ENCODE measurements at regions not wholly inside any gene's neighbourhood (a gene's known extent, or its start where the extent isn't known, plus 50 kb on each side); places are given as distances from the start of the nearest gene placed in this dataset.

DNA sequence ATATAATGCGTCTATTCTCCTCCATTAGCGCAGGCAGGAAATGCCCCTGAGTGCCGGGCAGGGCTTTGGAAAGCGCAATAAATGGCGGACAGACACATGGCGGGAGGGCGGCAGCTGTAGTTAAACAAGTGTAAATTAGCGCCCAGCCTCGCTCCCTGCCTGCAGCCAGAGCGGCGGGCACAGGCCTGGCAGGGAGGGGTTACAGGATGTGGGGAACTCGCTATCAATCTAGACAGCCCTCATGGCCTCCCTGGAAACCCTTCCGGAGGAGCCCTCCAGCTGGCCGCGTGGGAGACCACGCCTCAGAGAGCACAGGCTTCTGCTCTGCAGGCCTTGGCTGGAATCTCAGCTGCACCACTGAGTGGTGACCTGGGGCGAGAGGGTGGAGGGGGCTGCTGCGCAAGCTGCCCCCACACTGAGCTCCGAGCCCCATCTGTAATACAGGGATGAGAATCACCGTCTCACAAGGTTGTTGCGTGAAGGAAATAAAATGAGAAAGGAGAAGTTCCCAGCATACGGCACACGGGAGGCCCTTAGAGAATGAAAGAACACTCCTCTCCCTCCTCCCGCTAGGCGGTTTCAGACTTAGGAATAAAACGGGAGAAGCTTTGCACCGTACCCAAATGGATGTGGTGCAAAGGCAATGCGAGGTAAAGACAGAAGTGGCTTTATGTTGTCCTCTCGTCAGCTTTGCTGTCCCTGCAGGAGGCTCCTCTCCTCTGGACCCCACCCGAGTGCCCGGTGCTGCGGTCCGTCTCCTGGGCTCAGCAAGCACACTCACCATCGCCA lies 167.2 kb upstream of the POU3F1 start:
- DNase-seq (ENCODE audit: extremely low spot score) = no peak
- intact Hi-C loops (cut with DNase I) = no loop called here
- no peaks in the 10 kb centered on the region for H3K9me3 ChIP-seq
- peaks cover 0 to 5% (median 4%) of the 10 kb centered on the region in 4 donors for H3K4me1 ChIP-seq
- TF ChIP-seq POLR2AphosphoS5 (IDR thresholded peaks at IDR 0.05) (no peak), CTCF (IDR thresholded peaks at IDR 0.05) (no peak), EP300 (IDR thresholded peaks at IDR 0.05) (no peak), POLR2A (IDR thresholded peaks at IDR 0.05; ENCODE audit: low read depth) (no peak)
- no peak overlapping the region for H3K27ac ChIP-seq (replicated peaks in 1 of 4)
- WGBS = 75% methylated on average over 31 of the region's 34 CpGs
- H3K4me3 ChIP-seq = no peak overlapping the region
- no peaks in the 10 kb centered on the region for H3K36me3 ChIP-seq
- H3K27me3 ChIP-seq = peaks cover 0 to 44% (median 0%) of the 10 kb centered on the region in 4 donors

GRCh38 chr1:38210895-38211177 lies 164.2 kb upstream of the POU3F1 start:
- WGBS = 94% methylated on average over 1 of the region's 1 CpG
- intact Hi-C loops (cut with DNase I) = no loop called here

GRCh38 chr1:38210021-38210894 lies 163.7 kb upstream of the POU3F1 start:
- TF ChIP-seq CTCF (IDR thresholded peaks at IDR 0.05) = no peak
- TF ChIP-seq EP300 (IDR thresholded peaks at IDR 0.05) = no peak
- TF ChIP-seq POLR2A (IDR thresholded peaks at IDR 0.05; ENCODE audit: low read depth) = no peak
- TF ChIP-seq POLR2AphosphoS5 (IDR thresholded peaks at IDR 0.05) = no peak
- Histone ChIP-seq H3K27me3 (peaks cover 0 to 24% (median 0%) of the 10 kb centered on the region in 4 donors), H3K36me3 (no peaks in the 10 kb centered on the region), H3K4me1 (peaks cover 0 to 5% (median 2%) of the 10 kb centered on the region in 4 donors), H3K4me3 (no peak overlapping the region), H3K27ac (replicated peaks in 1 of 4) (no peak overlapping the region), H3K9me3 (no peaks in the 10 kb centered on the region)
- intact Hi-C loops (cut with DNase I) = no loop called here
- 46% methylated on average over 15 of the region's 15 CpGs for WGBS
- DNase-seq (ENCODE audit: extremely low spot score) = no peak

More at GRCh38 chr1:38210895-38211177, 164.2 kb upstream of the POU3F1 start:
- H3K27me3 ChIP-seq = peaks cover 0 to 26% (median 0%) of the 10 kb centered on the region in 4 donors
- no peak overlapping the region for H3K27ac ChIP-seq (replicated peaks in 1 of 4)
- H3K9me3 ChIP-seq = no peaks in the 10 kb centered on the region
- DNase-seq (ENCODE audit: extremely low spot score) = no peak
- H3K4me1 ChIP-seq = peaks cover 0 to 5% (median 2%) of the 10 kb centered on the region in 4 donors
- H3K4me3 ChIP-seq = no peak overlapping the region
- no peak for TF ChIP-seq EP300 (IDR thresholded peaks at IDR 0.05)
- TF ChIP-seq POLR2AphosphoS5 (IDR thresholded peaks at IDR 0.05) = no peak
- no peak for TF ChIP-seq POLR2A (IDR thresholded peaks at IDR 0.05; ENCODE audit: low read depth)
- H3K36me3 ChIP-seq = no peaks in the 10 kb centered on the region

- Histone ChIP-seq H3K4me3 (no peak overlapping the region), H3K36me3 (no peaks in the 10 kb centered on the region), H3K27ac (replicated peaks in 1 of 4) (no peak overlapping the region), H3K27me3 (peaks cover 0 to 14% (median 0%) of the 10 kb centered on the region in 4 donors), H3K9me3 (no peaks in the 10 kb centered on the region), H3K4me1 (peaks cover 0 to 5% (median 2%) of the 10 kb centered on the region in 4 donors)
- intact Hi-C loops (cut with DNase I) = no loop called here
- DNase-seq (ENCODE audit: extremely low spot score) = no peak
- no peak for TF ChIP-seq CTCF (IDR thresholded peaks at IDR 0.05)
- 84% methylated on average over 8 of the region's 9 CpGs for WGBS
These were observed 162.4 kb upstream of the POU3F1 start for GRCh38 chr1:38208716-38209632.
